Activated CD4-positive, alpha-beta T cell treated with anti-CD3 and anti-CD28 coated beads, Interleukin-2, amount 10 ng/mL, durations not matched to agents 24 days and 14 days (primary cell): ENCODE measurements at regions not wholly inside any gene's neighbourhood (a gene's known extent, or its start where the extent isn't known, plus 50 kb on each side); places are given as distances from the start of the nearest gene placed in this dataset.

Experiments
- DNase-seq: peaks from one replicate; pipeline ENCODE4 v3.0.0; 2022
- H3K27ac Mint-ChIP-seq: one replicate; pipeline ENCODE4 v1.8.0; 2022; ENCODE audit warnings: mild to moderate bottlenecking, mixed read lengths
- H3K27me3 Mint-ChIP-seq: one replicate; pipeline ENCODE4 v1.8.0; 2022; ENCODE audit warnings: mixed read lengths
- H3K36me3 Mint-ChIP-seq: one replicate; pipeline ENCODE4 v1.8.0; 2022; ENCODE audit warnings: low read depth, mild to moderate bottlenecking, mixed read lengths
- H3K4me1 Mint-ChIP-seq: one replicate; pipeline ENCODE4 v1.8.0; 2021; ENCODE audit warnings: mixed read lengths
- H3K4me3 Mint-ChIP-seq: one replicate; pipeline ENCODE4 v1.8.0; 2022; ENCODE audit warnings: mild to moderate bottlenecking, moderate library complexity, mixed read lengths
- H3K9me3 Mint-ChIP-seq: one replicate; pipeline ENCODE4 v1.8.0; 2021; ENCODE audit warnings: mixed read lengths
- intact Hi-C: fragments of 100-400 bp; cut with micrococcal nuclease; formaldehyde crosslinking; loops from one replicate; pipeline ENCODE4 v1.15.1; 2023

DNA sequence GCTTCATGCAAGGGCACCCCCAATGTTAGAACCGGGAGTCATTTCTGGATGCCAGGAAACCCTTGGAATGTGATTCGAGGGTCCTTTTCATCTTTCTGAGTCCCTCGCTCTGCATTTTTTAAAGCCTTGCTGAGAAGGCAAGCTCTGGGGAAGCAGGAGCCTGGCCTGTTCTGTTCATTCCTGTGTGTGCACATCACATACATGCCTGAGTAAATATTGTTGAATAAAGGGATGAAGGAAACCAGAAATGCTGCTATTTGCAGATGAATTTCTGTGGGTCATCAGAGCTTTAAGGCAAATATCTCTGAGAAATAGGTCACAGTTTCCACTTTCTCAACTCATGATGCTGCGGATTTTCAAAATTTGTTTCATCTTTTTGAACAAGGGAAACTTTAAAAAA is 170.1 kb downstream of the PAH start:
- Mint-ChIP-seq H3K9me3 (no peaks in the 10 kb centered on the region), H3K27me3 (no peaks in the 10 kb centered on the region), H3K4me3 (no peak overlapping the region), H3K4me1 (no peaks in the 10 kb centered on the region), H3K36me3 (no peaks in the 10 kb centered on the region), H3K27ac (no peak overlapping the region)
- DNase-seq = no peak
- intact Hi-C loops = no loop called here

DNA sequence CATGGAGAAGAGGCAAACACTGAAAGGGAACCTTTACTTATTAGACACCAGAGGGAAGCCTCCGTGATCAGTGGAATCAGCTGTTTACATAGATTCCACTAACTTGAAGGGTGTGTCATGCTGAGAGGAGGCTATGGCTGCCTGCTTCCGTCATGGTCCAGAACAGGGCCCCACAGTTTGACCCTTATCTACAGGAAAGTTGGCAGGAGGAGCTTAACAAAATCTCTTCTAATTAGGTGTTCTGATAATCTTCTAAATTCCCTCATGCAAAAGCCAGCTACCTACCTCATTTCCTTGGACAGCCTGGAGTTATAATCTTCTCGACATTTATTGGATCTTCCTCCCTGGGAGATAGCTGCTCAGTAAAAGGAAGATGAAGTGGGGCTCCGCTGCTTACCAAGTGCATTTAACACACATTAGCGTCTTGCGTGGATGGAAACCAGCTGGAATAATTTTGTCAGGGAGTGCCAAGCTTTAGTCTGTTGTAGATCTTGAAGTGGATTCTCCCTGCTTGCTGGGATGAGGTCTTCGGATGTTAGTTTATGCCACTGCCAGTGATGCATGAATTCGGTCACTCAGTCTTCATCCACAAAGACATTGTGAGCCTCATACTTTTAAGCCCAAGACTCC is 171.0 kb downstream of the PAH start:
- no peaks in the 10 kb centered on the region for H3K27me3 Mint-ChIP-seq
- H3K36me3 Mint-ChIP-seq = no peaks in the 10 kb centered on the region
- no peaks in the 10 kb centered on the region for H3K9me3 Mint-ChIP-seq
- intact Hi-C loops = no loop called here
- H3K4me3 Mint-ChIP-seq = no peak overlapping the region
- H3K27ac Mint-ChIP-seq = no peak overlapping the region
- DNase-seq = no peak
- H3K4me1 Mint-ChIP-seq = no peaks in the 10 kb centered on the region

DNA sequence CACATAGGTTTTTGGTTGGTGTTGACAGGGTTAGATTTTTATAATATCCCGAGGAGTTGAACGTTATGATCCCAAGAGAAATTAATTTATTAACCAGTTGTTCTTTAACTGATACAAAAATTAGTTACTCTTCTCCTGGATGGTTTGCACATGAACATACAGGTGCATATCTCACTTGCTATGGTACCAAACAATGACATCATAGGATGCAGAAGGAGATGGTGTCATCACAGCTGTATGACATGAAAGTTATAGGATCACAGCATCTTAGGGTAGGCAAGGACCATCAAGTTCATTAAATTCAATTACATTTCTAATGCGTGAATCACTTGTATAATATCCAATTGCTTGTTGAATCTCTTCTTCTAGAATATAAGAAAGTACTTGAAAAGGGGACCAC is 175.8 kb downstream of the PAH start:
- no peak for DNase-seq
- H3K4me1 Mint-ChIP-seq = no peaks in the 10 kb centered on the region
- no peaks in the 10 kb centered on the region for H3K36me3 Mint-ChIP-seq
- no peak overlapping the region for H3K27ac Mint-ChIP-seq
- intact Hi-C loops = no loop called here
- H3K4me3 Mint-ChIP-seq = no peak overlapping the region
- H3K27me3 Mint-ChIP-seq = no peaks in the 10 kb centered on the region
- no peaks in the 10 kb centered on the region for H3K9me3 Mint-ChIP-seq

DNA sequence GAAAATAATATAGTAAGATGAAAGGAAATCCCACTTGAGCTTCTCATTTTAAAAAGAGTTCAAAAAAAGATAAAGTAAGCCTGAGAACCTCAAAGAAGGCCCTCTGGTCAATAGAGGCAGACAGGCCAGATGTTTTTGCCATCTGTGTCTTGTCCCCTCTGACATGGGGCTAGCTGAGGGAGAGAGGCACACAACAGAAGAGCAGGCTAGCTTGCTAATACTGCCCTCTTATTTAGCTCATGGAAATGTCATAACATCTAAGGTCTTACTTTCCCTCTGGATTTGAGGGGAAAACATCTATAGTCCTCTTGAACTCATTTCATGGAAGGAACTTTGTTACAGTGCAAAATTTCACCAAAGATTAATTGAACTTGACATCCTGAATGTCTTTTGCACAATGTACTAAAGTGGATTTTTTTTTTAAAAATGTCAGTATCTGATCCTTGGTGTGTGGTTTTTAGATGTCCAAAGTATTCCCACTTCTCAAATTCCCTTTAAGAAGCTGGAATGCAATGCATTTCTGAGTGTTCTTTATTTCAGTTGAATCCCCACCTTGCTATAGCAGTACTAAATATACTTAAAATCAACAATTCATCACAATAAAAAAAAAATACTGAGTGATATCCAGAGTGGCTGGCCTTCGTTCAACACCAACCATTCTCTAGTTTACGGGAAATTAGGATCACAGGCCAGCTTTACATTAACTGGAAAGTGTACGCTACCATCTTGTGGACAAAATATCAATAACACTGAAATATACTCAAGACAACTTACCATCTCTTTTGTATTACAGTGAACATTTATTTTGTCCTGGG is 176.7 kb downstream of the PAH start:
- Mint-ChIP-seq H3K27ac (no peak overlapping the region), H3K4me1 (peaks cover 2% of the 10 kb centered on the region), H3K36me3 (no peaks in the 10 kb centered on the region), H3K27me3 (no peaks in the 10 kb centered on the region), H3K4me3 (no peak overlapping the region), H3K9me3 (no peaks in the 10 kb centered on the region)
- intact Hi-C loops = loop anchor here (1.0 kb wide), 1 partner anchor 801 kb away; no protein-coding TSS in a partner anchor
- no peak for DNase-seq

DNA sequence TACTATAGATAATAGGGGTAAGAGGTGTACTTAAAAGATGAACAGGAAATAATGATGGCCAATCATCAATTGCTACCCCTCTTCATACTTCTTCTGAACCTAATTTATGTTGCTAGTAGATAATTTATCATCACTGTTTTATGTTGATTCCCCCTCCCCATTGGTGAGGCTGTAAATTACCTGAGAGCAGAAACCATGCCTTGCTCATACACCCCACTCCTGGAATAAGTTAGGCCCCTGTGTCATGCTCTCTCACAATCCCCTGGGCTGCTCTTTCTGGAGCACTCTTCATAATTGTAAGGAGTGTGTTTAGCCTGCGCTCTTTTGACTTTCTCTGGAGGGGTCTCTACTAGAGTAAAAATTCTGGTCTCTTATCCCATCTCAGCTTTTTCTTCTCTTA is 180.7 kb downstream of the PAH start:
- intact Hi-C loops = no loop called here
- DNase-seq = no peak
- no peak overlapping the region for H3K4me3 Mint-ChIP-seq
- no peaks in the 10 kb centered on the region for H3K27me3 Mint-ChIP-seq
- no peaks in the 10 kb centered on the region for H3K36me3 Mint-ChIP-seq
- H3K9me3 Mint-ChIP-seq = no peaks in the 10 kb centered on the region
- no peak overlapping the region for H3K27ac Mint-ChIP-seq
- H3K4me1 Mint-ChIP-seq = peaks cover 3% of the 10 kb centered on the region

DNA sequence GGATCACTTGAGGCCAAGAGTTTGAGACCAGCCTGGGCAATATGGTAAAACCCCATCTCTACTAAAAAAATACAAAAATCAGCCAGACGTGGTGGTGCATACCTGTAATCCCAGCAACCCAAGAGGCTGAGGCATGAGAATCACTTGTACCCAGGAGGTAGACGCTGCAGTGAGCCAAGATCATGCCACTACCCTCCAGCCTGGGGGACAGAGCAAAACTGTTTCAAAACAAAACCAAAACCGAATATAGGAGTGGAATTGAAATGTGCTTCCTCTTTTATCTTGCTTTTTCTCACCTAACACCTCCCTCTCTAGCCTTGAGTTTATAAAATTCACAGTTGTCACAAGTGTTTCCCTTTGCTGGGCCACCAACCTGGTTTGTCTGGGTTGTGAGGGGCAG is 181.9 kb downstream of the PAH start:
- no peak for DNase-seq
- intact Hi-C loops = no loop called here
- Mint-ChIP-seq H3K4me1 (peaks cover 3% of the 10 kb centered on the region), H3K27me3 (no peaks in the 10 kb centered on the region), H3K27ac (no peak overlapping the region), H3K4me3 (no peak overlapping the region), H3K9me3 (no peaks in the 10 kb centered on the region), H3K36me3 (no peaks in the 10 kb centered on the region)

DNA sequence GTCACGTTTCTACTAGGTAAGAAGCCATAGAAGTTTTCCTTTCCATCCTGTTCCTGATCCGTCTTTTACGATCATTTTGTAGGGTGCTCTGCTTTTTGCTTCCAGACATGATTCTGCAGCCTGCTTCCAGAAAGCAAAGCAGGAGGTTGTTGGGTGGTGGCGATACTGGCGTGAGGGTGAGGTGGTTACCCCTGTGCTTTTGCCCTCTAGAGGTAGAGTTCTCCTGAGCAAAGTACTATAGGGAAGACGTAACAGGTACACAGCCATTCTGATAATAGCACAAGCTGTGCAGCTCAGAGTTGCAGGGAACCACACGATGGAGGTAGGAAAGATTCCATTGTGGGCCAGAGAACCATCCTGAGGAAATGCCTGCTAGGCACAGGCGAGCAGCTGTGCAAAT is 186.0 kb downstream of the PAH start:
- no peaks in the 10 kb centered on the region for H3K36me3 Mint-ChIP-seq
- H3K27ac Mint-ChIP-seq = no peak overlapping the region
- peaks cover 5% of the 10 kb centered on the region for H3K9me3 Mint-ChIP-seq
- intact Hi-C loops = no loop called here
- H3K4me1 Mint-ChIP-seq = peaks cover 14% of the 10 kb centered on the region
- no peak for DNase-seq
- H3K27me3 Mint-ChIP-seq = no peaks in the 10 kb centered on the region
- no peak overlapping the region for H3K4me3 Mint-ChIP-seq

DNA sequence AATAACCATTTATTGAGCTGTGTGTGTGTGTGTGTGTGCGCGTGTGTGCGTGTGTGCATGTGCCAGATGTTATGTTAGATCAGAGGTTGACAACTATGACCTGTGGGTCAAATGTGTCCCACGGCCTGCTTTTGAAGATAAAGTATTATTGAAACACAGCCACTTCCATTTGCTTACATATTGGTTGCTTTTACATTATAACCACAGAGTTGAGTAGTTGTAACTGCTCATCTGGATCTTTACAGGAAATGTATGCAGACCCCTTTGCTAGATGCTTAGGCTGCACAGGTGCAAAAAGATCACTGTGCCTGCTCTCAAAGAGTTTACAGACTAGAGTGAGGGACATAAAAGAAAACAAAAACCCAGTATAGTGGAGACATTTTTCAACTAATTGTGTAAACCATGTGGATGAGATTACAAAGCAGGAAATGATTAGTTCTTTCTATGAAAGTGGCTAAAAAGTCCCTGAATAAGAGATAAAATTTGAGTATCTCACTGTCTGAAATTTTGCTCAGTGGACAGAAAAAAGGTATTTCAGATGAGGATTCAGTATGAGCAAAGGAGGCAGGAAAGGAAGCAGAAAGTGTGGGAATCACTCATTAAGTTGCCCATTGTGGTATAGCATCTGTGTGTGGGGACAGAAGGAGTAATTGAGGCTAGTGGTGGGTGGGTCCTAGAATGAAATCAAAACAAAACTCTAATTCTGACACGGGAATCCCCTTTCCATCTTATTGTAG is 188.4 kb downstream of the PAH start:
- Mint-ChIP-seq H3K9me3 (peaks cover 5% of the 10 kb centered on the region), H3K4me3 (no peak overlapping the region), H3K4me1 (peaks cover 11% of the 10 kb centered on the region), H3K27ac (no peak overlapping the region), H3K27me3 (peaks cover 2% of the 10 kb centered on the region), H3K36me3 (no peaks in the 10 kb centered on the region)
- no peak for DNase-seq
- intact Hi-C loops = no loop called here

DNA sequence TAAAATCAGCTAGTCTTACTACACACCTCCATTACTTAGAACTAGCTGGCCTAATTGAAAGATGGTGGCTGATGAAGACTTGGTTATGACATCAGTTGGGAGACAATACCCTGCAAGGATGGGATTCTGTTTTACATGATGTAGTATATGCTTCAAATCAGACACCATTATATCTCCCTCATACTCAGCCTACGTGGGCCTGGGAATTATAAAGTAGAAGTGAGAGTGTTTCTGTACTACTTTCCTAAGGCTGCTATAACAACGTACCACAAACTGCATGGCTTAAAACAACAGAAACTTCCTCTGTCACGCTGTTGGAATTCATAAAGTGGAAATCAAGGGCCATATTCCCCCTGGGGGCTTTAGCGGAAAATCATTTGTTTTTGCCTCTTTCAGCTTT is 190.4 kb downstream of the PAH start:
- intact Hi-C loops = no loop called here
- H3K9me3 Mint-ChIP-seq = peaks cover 5% of the 10 kb centered on the region
- H3K27ac Mint-ChIP-seq = no peak overlapping the region
- no peak overlapping the region for H3K4me3 Mint-ChIP-seq
- peaks cover 11% of the 10 kb centered on the region for H3K4me1 Mint-ChIP-seq
- H3K27me3 Mint-ChIP-seq = peaks cover 2% of the 10 kb centered on the region
- DNase-seq = no peak
- no peaks in the 10 kb centered on the region for H3K36me3 Mint-ChIP-seq

DNA sequence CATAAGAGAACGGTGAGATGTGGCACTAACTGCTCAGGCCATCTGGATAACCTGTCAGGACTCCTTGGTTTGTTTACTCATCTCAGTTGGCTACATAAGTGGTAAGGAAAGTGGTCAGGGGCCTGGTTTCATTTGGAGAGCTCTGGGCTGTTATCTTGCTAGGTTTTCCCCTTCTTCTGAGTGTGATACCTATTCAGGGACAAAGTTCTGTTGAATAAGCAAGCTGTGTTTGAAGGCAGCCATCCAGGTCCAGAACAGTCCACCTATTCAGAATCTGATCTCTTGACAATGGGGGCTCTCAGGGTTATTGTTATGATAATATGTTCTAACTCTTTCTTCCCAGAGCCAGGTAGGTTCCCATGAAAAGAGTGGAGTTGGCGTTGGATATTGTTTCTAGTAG is 194.9 kb downstream of the PAH start:
- Mint-ChIP-seq H3K27ac (no peak overlapping the region), H3K9me3 (no peaks in the 10 kb centered on the region), H3K4me3 (no peak overlapping the region), H3K27me3 (peaks cover 2% of the 10 kb centered on the region), H3K4me1 (no peaks in the 10 kb centered on the region), H3K36me3 (no peaks in the 10 kb centered on the region)
- no peak for DNase-seq
- intact Hi-C loops = no loop called here

DNA sequence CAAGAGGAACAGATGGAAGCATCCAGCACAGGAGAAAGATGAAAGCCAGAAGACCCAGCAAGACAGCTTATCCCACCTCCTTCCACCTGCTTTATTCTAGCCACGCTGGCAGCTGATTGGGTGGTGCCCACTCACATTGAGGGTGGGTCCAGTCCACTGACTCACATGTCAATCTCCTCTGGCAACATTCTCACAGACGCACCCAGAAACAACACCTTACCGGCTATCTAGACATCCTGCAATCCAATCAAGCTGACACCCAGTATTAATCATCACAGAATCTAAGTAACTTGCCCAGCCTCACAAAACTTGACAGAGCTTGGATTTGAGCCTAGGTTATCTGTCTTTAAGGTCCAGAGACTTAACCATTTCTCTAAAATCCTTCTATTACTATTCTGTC is 208.9 kb downstream of the PAH start:
- no peak for DNase-seq
- intact Hi-C loops = no loop called here
- Mint-ChIP-seq H3K27me3 (peaks cover 5% of the 10 kb centered on the region), H3K9me3 (no peaks in the 10 kb centered on the region), H3K27ac (no peak overlapping the region), H3K4me1 (no peaks in the 10 kb centered on the region), H3K4me3 (no peak overlapping the region), H3K36me3 (no peaks in the 10 kb centered on the region)

DNA sequence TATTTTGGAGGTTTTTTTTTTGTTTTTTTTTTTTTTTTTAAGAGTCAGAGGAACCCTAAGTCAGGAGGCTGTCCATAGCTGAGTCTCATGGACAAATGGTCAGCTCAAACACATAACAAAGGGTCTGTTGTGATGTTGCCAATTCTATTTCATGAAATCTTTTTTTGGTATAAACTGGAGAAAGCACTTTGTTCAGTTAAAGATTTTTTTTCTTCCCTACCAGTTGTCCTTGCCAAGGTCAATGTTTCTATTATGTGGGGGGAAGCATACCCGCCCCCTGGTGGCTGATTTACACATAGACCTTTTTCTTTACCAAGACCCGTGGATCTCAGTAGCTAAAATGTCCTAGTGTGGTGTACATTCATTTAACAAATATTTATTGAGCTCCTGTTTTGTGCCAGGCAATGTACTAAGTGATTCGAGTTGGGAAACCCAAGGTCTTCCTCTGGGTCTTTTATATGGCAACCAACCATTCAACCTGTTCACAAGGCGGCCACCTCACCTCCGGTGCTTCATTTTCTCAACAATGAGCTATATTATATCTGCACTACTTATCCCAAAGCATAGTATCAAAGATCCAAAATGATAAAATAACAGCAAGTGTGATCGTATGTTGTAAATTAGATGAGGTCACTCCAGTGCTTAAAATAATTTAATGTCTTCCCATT is 214.5 kb downstream of the PAH start:
- Mint-ChIP-seq H3K4me1 (no peaks in the 10 kb centered on the region), H3K27me3 (peaks cover 22% of the 10 kb centered on the region), H3K9me3 (no peaks in the 10 kb centered on the region), H3K27ac (no peak overlapping the region), H3K36me3 (no peaks in the 10 kb centered on the region), H3K4me3 (no peak overlapping the region)
- peak; percentile 78 for DNase-seq
- intact Hi-C loops = loop anchor here (1.0 to 5.0 kb wide), 4 partner anchors 402 to 760 kb away; no protein-coding TSS in a partner anchor

DNA sequence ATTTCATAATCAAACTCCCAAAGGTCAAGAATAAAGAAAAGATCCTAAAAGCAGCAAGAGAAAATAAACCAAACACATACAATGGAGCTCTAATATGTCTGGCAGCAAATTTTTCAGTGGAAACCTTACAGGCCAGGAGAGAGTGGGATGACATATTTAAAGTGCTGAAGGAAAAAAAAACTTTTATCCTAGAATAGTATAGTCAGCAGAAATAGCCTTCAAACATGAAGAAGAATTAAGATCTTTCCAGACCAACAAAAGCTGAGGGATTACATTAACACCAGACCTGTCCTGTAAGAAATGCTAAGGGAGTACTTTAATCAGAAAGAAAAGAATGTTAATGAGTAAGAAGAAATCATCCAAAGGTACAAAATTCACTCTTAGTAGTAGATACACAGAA is 215.7 kb upstream of the IGF1 start:
- no peak overlapping the region for H3K27ac Mint-ChIP-seq
- no peak for DNase-seq

DNA sequence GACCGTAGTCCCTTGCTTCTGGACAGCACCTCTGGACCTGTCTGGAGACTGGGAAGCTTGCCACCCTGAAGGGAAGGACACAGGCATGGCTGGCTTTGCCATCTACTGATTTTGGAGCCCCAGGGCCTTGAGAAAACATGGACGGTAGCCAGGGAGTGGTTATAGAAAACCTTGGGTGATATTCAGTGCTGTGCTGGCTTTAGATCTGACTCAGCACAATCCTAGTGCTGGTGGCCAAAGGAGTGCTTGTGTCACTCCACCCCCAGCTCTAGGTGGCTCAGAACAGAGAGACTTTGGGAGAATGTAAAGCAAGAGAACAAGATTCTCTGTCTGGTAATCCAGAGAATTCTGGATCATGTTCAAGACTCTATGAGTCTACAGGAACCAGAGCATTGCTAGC is 214.5 kb upstream of the IGF1 start:
- H3K9me3 Mint-ChIP-seq = no peaks in the 10 kb centered on the region
- intact Hi-C loops = no loop called here
- no peak for DNase-seq
- peaks cover 12% of the 10 kb centered on the region for H3K27me3 Mint-ChIP-seq
- H3K27ac Mint-ChIP-seq = no peak overlapping the region
- no peaks in the 10 kb centered on the region for H3K4me1 Mint-ChIP-seq
- H3K4me3 Mint-ChIP-seq = no peak overlapping the region
- H3K36me3 Mint-ChIP-seq = no peaks in the 10 kb centered on the region

More for the DNA sequence above, 215.7 kb upstream of the IGF1 start:
- intact Hi-C loops = no loop called here
- H3K4me3 Mint-ChIP-seq = no peak overlapping the region
- no peaks in the 10 kb centered on the region for H3K36me3 Mint-ChIP-seq
- no peaks in the 10 kb centered on the region for H3K9me3 Mint-ChIP-seq
- H3K4me1 Mint-ChIP-seq = no peaks in the 10 kb centered on the region
- H3K27me3 Mint-ChIP-seq = peaks cover 19% of the 10 kb centered on the region
